ENCODE measurements at regions not wholly inside any gene's neighbourhood (a gene's known extent, or its start where the extent isn't known, plus 50 kb on each side); places are given as distances from the start of the nearest gene placed in this dataset.

- DNase-seq (ENCODE audit: low spot score), result no peak
Measured at GRCh38 chr1:208909011-208909984, 665.1 kb upstream of the PLXNA2 start.

GRCh38 chr1:208910161-208910560, 666.0 kb upstream of the PLXNA2 start:
- no peak for DNase-seq (ENCODE audit: low spot score)

GRCh38 chr1:208917281-208917680, 666.2 kb upstream of the CAMK1G start:
- DNase-seq (ENCODE audit: low spot score), result no peak

GRCh38 chr1:208917723-208918122, 665.8 kb upstream of the CAMK1G start:
- DNase-seq (ENCODE audit: low spot score), result no peak

DNA sequence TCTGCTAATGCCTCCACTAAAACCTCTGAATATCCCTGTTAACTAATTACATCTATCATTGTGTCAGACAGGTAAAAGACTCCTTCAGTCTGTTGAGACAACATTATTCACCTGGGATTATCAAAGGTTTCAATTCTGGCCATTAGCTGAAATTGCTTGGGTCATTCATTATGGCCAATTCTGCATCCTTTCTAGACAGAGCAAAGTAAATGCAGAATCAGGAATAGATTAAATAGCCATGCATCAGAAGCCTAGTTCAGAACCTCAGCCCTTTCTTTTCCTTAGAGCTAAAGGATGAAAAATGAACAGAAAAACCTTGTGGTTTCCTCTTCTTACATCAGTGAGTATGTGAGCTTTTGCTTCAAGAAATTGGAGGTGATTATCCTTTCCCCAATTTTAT, 665.4 kb upstream of the CAMK1G start:
- DNase-seq (ENCODE audit: low spot score), result no peak

- DNase-seq (ENCODE audit: low spot score), result no peak
Measured at GRCh38 chr1:208919371-208919770, 664.1 kb upstream of the CAMK1G start.

DNA sequence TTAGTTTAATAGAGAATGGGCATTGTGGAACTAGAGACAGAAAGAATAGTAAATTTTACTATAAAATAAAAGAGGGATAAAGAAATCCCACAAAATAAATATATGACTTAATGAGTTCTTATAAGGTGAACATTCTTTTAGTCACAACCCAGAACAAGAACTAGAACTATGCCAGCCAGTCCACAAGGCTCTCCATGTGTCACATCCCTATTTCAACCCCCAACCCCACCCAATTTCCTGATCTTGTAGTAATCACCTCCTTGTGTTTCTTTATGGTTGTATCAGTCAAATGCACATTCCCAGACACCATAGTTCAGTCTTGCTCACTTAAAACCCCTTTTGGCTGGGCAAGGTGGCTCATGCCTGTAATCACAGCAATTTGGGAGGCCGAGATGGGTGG, 662.3 kb upstream of the CAMK1G start:
- DNase-seq (ENCODE audit: low spot score), result no peak

DNA sequence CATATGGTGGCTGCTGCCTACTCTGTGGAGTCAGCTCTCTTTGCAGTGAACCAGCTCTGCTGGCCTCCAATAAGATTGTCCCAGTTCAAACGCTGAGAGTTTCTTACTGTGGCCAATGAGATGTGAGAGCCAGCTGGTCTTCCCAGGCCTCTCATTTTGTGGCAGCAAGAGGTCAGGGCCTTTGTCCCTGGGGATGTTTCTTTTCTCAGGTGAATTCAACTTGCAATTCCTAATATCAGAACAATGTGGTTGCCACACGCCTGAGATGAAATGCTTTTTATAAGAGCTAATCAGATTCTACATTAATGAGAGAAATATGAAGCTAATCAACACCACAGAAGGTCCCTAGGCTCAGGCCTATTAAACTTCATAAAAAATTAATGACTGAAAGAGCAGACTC, 660.1 kb upstream of the CAMK1G start:
- no peak for DNase-seq (ENCODE audit: low spot score)

DNA sequence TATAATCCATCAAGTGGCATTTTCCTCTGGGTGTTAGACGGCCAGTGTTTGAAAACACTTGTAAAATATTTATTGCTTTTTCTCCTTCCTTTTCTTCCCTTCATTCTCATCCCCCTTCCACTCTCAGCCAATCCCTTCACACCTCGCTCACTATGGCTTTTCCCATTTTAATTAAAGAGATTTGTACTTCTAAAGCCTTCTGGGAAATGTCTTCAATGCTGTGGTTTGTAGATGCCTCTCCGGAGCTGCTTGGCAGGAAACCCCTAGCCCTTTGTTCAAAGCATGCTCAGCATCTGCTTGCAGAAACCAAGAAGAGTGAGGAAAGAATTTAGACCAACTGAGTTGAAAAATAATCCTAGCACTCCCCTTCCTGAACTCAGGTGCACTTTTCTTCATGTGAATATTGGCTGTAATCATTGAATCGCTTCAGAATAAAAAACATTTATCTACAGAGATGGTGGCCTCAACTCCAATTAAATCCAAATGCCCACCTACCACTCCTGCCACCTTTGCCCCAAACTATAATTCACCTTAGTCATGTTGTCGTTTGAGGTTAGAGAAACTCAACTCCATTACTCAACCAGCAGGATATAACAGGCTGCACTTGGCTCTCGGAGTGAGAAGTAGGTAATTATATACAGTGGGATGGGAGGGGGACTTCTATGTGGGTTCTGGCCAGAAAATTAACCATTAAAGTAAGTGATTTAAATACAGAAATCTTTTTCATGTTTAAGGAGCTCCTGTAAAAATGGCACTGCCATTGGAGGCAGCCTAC, 659.4 kb upstream of the CAMK1G start:
- DNase-seq (ENCODE audit: low spot score), result no peak

DNA sequence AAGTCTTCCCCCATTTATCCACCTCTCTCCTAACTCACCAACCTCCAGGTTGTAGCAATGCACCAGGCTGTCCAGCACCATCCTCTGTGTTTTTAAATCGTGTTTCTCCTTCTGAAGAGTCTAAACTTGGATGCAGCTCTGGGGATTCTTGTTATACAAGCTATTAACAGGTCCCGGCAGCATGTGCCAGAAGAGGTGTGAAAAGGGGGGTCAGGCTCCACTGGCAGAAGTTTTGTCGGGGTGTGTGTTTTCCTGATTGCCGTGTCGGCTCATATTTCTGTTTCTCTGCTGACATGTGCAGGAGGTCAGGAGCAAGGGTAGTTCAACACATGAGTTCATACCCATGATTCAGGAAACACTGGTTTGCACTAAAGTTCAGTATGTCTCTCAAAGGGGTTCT, 658.6 kb upstream of the CAMK1G start:
- no peak for DNase-seq (ENCODE audit: low spot score)

GRCh38 chr1:208928349-208929010, 655.0 kb upstream of the CAMK1G start:
- no peak for DNase-seq (ENCODE audit: low spot score)

- no peak for DNase-seq (ENCODE audit: low spot score)
Measured at GRCh38 chr1:208929575-208929974, 653.9 kb upstream of the CAMK1G start.

DNA sequence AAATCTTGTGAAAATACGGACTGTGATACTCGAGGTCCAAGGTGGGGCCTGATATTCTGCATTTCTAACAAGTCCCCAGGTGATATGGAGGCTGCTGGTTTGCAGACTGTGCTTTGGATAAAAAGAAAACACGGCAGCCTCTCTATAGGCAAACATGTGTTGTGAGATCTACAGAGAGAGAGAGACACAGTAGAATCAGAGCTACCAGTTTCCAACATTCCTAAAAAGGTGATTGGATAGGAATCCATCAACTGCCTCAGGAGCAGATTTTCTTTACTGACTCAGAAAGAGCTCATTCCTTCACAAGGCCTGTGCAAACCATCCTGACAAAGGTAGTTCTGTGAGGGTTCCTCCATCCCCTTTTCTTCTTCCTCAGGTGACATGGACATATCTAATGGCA, 651.6 kb upstream of the CAMK1G start:
- DNase-seq (ENCODE audit: low spot score), result no peak

DNA sequence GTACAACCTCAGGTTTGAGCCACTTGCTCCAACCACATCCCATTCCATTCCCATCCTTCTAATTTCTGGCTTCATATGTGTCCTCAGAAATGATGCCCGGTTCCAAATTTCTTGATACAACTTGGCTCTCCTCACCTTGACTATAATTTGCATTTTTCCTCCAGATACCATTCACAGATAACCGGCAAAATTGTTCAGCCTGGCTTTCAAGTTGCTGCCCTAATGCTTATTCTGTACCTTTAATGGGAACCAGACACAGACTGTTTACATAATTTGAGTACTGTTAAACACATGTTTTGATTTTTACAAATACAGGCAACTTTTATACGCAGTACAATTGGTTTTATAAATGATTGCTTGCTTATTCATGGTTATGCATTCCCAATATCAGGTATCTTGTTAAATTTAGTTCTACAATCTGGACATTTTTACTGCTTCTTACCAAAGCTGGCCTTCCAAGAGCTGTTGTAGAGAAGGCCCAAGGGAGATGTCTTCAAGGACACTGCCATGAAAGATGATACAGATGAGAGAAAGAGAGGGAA, 649.5 kb upstream of the CAMK1G start:
- DNase-seq (ENCODE audit: low spot score), result no peak

DNA sequence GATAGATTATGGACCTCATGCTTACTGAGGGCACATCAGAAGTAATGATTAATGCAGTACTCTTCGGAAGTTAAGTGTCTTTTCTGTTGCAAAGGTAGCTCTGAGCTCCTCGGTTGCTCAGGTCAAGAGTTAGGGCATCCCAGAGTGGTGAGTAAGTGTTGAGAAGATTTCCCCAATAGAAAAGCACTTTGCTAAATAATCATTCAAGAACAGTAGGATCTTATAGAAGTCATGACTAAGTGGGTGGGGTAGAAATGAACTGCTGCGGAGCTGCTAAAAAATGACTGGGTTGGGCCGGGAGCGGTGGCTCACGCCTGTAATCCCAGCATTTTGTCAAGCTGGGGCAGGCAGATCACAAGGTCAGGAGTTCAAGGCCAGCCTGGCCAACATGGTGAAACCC, 648.6 kb upstream of the CAMK1G start:
- no peak for DNase-seq (ENCODE audit: low spot score)

DNA sequence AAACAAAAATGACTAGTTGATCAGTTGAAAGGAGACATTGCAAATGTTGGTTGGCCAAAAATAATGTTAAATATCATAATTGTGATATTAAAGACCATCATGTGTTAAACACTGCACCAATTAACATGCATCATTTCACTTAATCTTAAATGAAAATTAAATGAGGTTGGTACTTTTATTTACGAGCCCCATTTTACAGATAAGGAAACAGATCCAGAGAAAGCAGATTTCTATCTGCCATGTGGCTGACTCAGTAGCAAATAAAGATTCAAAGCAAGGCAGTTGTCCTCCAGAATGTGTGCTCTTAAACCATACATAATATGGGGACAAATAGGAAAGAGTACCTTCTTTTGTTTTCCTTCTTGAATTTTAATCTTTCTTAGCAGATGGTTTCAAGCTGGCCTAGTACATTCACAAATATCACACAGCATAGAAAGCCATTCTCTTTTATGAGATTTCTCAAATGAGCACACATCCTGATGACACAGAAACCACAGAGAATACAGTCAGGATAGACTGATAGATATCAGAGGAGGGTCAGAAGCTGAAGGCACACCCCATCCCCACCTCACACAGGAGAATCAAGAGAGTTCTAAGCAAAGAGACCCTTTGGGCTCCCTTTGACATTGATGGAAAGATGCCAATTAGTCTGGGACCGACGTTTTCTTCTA, 647.9 kb upstream of the CAMK1G start:
- DNase-seq (ENCODE audit: low spot score), result no peak

DNA sequence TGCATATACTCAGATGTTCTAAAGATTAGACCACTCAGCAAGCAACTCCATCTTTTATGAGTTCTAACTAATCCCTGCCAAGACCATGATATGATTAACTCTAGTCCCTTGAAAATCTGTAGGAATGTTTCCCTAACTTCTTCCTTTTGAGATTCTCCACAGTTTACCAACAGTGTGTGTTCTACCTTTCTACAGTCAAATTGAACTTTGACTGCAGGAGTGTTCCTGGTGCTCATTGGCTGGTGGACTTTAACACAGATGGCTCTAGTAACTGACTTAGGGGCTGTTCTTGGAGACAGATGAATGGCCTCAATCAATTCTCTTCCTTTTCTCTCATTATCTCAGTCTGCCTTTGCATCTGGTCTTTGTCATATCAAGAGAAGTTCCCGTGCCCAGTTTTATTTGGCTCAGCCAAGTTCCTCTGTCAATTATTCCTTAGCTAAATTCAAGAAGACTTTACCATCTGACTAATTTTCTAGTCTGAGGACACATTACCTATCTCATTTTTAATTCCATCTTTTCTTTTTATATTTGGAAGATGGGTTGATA, 643.9 kb upstream of the CAMK1G start:
- no peak for DNase-seq (ENCODE audit: low spot score)

- no peak for DNase-seq (ENCODE audit: low spot score)
Measured at GRCh38 chr1:208942394-208943130, 641.0 kb upstream of the CAMK1G start.

GRCh38 chr1:208943291-208943690, 640.2 kb upstream of the CAMK1G start:
- DNase-seq (ENCODE audit: low spot score), result no peak

DNA sequence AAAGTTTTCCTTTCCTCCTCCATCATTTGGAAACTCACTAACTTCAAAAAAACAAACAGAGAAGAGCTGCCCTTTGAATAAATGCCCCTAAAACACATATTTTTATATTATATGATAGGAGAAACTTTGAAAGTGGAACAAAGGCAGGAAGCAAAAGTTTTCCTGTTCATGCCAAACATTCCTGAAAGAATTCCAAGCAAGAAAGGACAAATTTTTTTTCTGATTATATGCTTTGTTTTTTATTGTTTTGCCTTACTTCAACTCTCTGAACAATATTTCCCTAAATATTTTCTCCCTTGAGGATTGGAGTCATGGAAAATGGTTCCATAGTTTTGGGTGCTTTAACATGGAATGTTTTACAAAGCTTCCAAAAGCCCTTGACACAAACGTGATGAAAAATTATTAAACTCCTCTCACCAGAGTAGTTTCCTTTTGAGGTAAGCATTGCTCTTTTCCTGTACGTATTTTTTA, 638.5 kb upstream of the CAMK1G start:
- DNase-seq (ENCODE audit: low spot score), result no peak

DNA sequence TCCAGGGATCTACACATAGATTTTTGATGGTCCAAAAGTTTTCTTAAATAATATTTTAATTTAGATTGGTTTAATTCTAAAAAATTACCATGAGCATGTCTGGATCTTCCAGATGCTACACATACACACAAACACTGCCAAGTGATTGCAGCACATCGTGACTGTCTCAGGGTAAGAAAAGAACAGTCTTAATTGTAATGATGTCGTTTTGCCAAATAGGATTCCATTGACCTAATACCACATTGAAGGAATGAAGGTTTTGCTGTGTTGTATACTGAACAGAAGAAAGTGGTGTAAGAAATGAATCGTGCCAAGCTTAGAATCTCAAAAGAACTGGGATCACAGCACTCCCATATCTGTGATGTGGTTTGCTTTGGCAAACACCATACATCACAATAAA, 633.3 kb upstream of the CAMK1G start:
- DNase-seq (ENCODE audit: low spot score), result no peak

All from COLO829 (cell line).